Transverse colon (tissue), 4 donors: ENCODE measurements at regions not wholly inside any gene's neighbourhood (a gene's known extent, or its start where the extent isn't known, plus 50 kb on each side); places are given as distances from the start of the nearest gene placed in this dataset.

Experiments used
- EP300 ChIP-seq: sonication (generic); formaldehyde crosslinking; IDR thresholded peaks from one replicate; pipeline ENCODE4 v1.6.1; 2017; ENCODE audit warnings: antibody characterized with exemption, low read depth
- POLR2A ChIP-seq: fragments of 450-650 bp; IDR thresholded peaks from one replicate; pipeline ENCODE4 v1.6.1; 2016; ENCODE audit warnings: antibody characterized with exemption, mild to moderate bottlenecking, moderate library complexity
- POLR2AphosphoS5 ChIP-seq, 3 donors: sonication (generic); formaldehyde crosslinking; IDR thresholded peaks; one replicate each; pipeline ENCODE4 v1.6.1; 2016; ENCODE audit warnings: antibody characterized with exemption in 3 of 3
- TF ChIP-seq, protein P1 (sequence below), 5 experiments: fragments of 200-600 bp in 3 of 5; fragments of 450-650 bp in 2 of 5; sonication (generic) in 3 of 5; IDR thresholded peaks; 1 replicate in 2 of 5; 2 replicates in 3 of 5; pipeline ENCODE4 v1.5.1; 2016 to 2017; ENCODE audit warnings: antibody characterized with exemption in 5 of 5, inconsistent platforms in 3 of 5, mild to moderate bottlenecking in 2 of 5, moderate library complexity in 1 of 5

DNA sequence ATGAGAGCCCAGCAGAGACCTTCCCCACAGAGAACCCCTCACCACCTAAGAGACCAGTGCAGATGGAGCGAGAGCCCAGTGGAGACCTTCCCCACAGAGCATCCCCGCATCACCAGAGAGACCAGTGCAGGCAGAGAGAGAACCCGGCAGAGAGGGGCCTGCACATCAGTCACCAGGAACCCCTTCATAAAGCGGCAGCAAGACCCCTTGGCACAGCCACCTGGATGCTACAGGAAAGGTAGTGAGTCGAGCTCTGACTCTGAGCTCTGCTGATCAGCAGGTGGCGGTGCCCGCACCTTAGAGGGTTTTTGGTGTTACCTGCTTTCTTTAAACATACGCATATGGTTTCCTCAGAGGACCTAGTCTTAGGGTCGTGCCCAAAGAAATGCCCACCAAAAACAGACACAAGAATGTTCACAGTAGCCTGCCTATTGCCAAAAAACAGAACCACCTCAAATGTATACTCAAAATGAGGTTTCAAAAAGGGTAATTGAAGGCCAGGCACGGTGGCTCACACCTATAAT lies 678.7 kb downstream of the BRD1 start:
- TF ChIP-seq POLR2AphosphoS5 (IDR thresholded peaks at IDR 0.05) (no peak), EP300 (no peak), POLR2A (no peak)
- TF ChIP-seq, protein P1, sequence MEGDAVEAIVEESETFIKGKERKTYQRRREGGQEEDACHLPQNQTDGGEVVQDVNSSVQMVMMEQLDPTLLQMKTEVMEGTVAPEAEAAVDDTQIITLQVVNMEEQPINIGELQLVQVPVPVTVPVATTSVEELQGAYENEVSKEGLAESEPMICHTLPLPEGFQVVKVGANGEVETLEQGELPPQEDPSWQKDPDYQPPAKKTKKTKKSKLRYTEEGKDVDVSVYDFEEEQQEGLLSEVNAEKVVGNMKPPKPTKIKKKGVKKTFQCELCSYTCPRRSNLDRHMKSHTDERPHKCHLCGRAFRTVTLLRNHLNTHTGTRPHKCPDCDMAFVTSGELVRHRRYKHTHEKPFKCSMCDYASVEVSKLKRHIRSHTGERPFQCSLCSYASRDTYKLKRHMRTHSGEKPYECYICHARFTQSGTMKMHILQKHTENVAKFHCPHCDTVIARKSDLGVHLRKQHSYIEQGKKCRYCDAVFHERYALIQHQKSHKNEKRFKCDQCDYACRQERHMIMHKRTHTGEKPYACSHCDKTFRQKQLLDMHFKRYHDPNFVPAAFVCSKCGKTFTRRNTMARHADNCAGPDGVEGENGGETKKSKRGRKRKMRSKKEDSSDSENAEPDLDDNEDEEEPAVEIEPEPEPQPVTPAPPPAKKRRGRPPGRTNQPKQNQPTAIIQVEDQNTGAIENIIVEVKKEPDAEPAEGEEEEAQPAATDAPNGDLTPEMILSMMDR (IDR thresholded peaks at IDR 0.05), result no peak
